ENCODE measurements at regions not wholly inside any gene's neighbourhood (a gene's known extent, or its start where the extent isn't known, plus 50 kb on each side); places are given as distances from the start of the nearest gene placed in this dataset.

- no peaks in the 10 kb centered on the region for H3K36me3 ChIP-seq (ENCODE audit: insufficient read depth)
- no peaks in the 10 kb centered on the region for H4K20me1 ChIP-seq (ENCODE audit: insufficient read depth)
- no peak overlapping the region for H3K4me2 ChIP-seq
- H3K27me3 ChIP-seq (ENCODE audit: insufficient read depth, low read depth) = no peaks in the 10 kb centered on the region
- H3K4me3 ChIP-seq (IDR thresholded peaks at IDR 0.05; ENCODE audit: insufficient read depth, low read depth, low read length) = no peak overlapping the region
- no peak for TF ChIP-seq CTCF (conservative IDR thresholded peaks at IDR 0.05; ENCODE audit: low read depth, low read length)
- no peak overlapping the region for H2AFZ ChIP-seq (ENCODE audit: low read depth)
- H3K4me1 ChIP-seq (ENCODE audit: low read depth, poor library complexity, severe bottlenecking) = no peaks in the 10 kb centered on the region
- no peaks in the 10 kb centered on the region for H3K79me2 ChIP-seq (ENCODE audit: insufficient read depth, low read depth)
- H3K27ac ChIP-seq = no peak overlapping the region
- H3K9ac ChIP-seq = no peak overlapping the region
Measured at GRCh38 chr9:88777498-88778312, 213.6 kb upstream of the S1PR3 start.

- Histone ChIP-seq H3K36me3 (ENCODE audit: insufficient read depth) (no peaks in the 10 kb centered on the region), H3K27me3 (ENCODE audit: insufficient read depth, low read depth) (no peaks in the 10 kb centered on the region), H3K27ac (no peak overlapping the region), H4K20me1 (ENCODE audit: insufficient read depth) (no peaks in the 10 kb centered on the region), H3K4me2 (no peak overlapping the region), H3K9ac (no peak overlapping the region), H3K4me3 (IDR thresholded peaks at IDR 0.05; ENCODE audit: insufficient read depth, low read depth, low read length) (no peak overlapping the region), H3K79me2 (ENCODE audit: insufficient read depth, low read depth) (no peaks in the 10 kb centered on the region), H3K4me1 (ENCODE audit: low read depth, poor library complexity, severe bottlenecking) (no peaks in the 10 kb centered on the region), H2AFZ (ENCODE audit: low read depth) (no peak overlapping the region)
- no peak for TF ChIP-seq CTCF (conservative IDR thresholded peaks at IDR 0.05; ENCODE audit: low read depth, low read length)
Measured at GRCh38 chr9:88781628-88782391, 209.5 kb upstream of the S1PR3 start.

- no peaks in the 10 kb centered on the region for H3K27me3 ChIP-seq (ENCODE audit: insufficient read depth, low read depth)
- no peak overlapping the region for H2AFZ ChIP-seq (ENCODE audit: low read depth)
- H3K27ac ChIP-seq = no peak overlapping the region
- no peak overlapping the region for H3K4me2 ChIP-seq
- H4K20me1 ChIP-seq (ENCODE audit: insufficient read depth) = no peaks in the 10 kb centered on the region
- no peak overlapping the region for H3K4me3 ChIP-seq (IDR thresholded peaks at IDR 0.05; ENCODE audit: insufficient read depth, low read depth, low read length)
- H3K79me2 ChIP-seq (ENCODE audit: insufficient read depth, low read depth) = no peaks in the 10 kb centered on the region
- H3K9ac ChIP-seq = no peak overlapping the region
- no peaks in the 10 kb centered on the region for H3K36me3 ChIP-seq (ENCODE audit: insufficient read depth)
- TF ChIP-seq CTCF (conservative IDR thresholded peaks at IDR 0.05; ENCODE audit: low read depth, low read length) = no peak
- no peaks in the 10 kb centered on the region for H3K4me1 ChIP-seq (ENCODE audit: low read depth, poor library complexity, severe bottlenecking)
Measured at GRCh38 chr9:88782931-88783710, 208.1 kb upstream of the S1PR3 start.

GRCh38 chr9:88783711-88784083 lies 207.6 kb upstream of the S1PR3 start:
- H3K79me2 ChIP-seq (ENCODE audit: insufficient read depth, low read depth) = no peaks in the 10 kb centered on the region
- no peaks in the 10 kb centered on the region for H3K4me1 ChIP-seq (ENCODE audit: low read depth, poor library complexity, severe bottlenecking)
- H3K27me3 ChIP-seq (ENCODE audit: insufficient read depth, low read depth) = no peaks in the 10 kb centered on the region
- no peak overlapping the region for H2AFZ ChIP-seq (ENCODE audit: low read depth)
- H3K4me3 ChIP-seq (IDR thresholded peaks at IDR 0.05; ENCODE audit: insufficient read depth, low read depth, low read length) = no peak overlapping the region
- H4K20me1 ChIP-seq (ENCODE audit: insufficient read depth) = no peaks in the 10 kb centered on the region
- no peak overlapping the region for H3K27ac ChIP-seq
- no peaks in the 10 kb centered on the region for H3K36me3 ChIP-seq (ENCODE audit: insufficient read depth)
- H3K4me2 ChIP-seq = no peak overlapping the region
- no peak overlapping the region for H3K9ac ChIP-seq
- TF ChIP-seq CTCF (conservative IDR thresholded peaks at IDR 0.05; ENCODE audit: low read depth, low read length) = no peak

Data from KMS-11 (cell line).